ENCODE measurements at regions not wholly inside any gene's neighbourhood (a gene's known extent, or its start where the extent isn't known, plus 50 kb on each side); places are given as distances from the start of the nearest gene placed in this dataset.

DNA sequence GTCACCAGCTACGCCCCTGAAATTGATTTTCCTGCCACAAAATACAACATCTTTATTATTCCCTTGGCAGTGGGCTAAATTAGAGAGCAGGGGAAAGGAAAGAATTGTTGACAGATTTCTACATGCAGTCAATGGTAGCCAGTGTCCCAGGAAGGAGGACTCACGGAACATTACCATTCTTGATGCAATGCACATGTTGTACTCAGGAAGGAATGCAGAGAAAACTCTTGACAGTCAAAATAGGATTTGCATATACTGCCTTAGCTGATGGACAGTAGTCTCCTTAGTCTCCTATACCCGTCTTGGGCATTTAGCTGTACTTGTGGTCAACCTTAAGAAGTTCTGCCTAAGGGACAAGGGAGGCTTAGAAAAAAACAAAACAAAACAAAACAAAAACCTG is 158.0 kb upstream of the GYPA start:
- CTCF ChIA-PET: no interaction called here

GRCh38 chr4:144300616-144301015 is 160.1 kb upstream of the GYPA start:
- Histone ChIP-seq H3K4me3 (ENCODE audit: low read depth, low read length) (no peak overlapping the region), H3K27me3 (ENCODE audit: control insufficient read depth, insufficient read depth, low read length) (no peaks in the 10 kb centered on the region), H3K36me3 (ENCODE audit: control insufficient read depth, insufficient read depth, low read length) (no peaks in the 10 kb centered on the region)
- POLR2A ChIA-PET: no interaction called here
- CTCF ChIA-PET: no interaction called here
- TF ChIP-seq CTCF (IDR thresholded peaks at IDR 0.05; ENCODE audit: insufficient read depth, low read depth, low read length): no peak
- no peak for DNase-seq (ENCODE audit: low read depth)

More for the DNA sequence above, 158.0 kb upstream of the GYPA start:
- POLR2A ChIA-PET: no interaction called here
- H3K36me3 ChIP-seq (ENCODE audit: control insufficient read depth, insufficient read depth, low read length): no peaks in the 10 kb centered on the region
- no peak for DNase-seq (ENCODE audit: low read depth)
- no peak for TF ChIP-seq CTCF (IDR thresholded peaks at IDR 0.05; ENCODE audit: insufficient read depth, low read depth, low read length)
- no peak overlapping the region for H3K4me3 ChIP-seq (ENCODE audit: low read depth, low read length)
- no peaks in the 10 kb centered on the region for H3K27me3 ChIP-seq (ENCODE audit: control insufficient read depth, insufficient read depth, low read length)

DNA sequence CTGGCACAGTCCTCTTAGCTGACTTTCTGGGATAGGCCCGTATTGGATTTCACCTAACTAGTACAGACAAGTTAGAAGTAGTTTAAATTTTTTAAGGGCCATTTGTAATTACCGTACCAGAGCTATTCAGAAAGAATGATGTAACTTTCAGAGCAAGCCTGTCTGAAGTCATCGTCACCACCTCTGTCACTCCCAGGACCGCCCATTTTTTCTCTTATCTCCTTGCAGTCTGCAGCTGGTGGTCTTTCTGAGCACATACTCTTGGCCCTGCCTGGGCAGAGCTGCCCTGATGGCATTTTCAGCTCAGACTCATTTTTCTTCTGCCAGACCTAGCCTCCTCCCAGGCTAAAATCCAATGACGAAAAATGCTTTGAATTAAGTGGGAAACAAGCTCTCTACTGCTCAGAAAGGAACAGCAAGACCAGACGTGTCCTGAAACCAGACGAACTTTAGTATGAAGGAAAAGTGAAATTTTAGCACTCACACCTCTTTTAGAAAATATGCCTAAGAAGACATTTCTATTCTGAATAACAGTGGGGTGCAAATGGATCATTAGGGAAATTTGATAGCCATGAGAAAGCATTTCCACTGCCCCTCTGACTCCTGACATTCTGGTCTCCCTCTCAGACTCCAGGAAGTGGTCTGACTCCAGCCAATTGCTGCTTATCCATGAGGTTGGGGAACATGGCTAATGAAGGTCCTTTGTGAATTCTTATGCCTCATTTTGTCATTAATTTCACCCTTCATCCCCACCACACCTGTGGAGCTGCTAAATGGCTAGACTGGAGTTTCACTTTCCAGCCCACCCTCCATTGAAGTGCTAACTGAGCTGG is 162.4 kb upstream of the GYPA start:
- H3K36me3 ChIP-seq (ENCODE audit: control insufficient read depth, insufficient read depth, low read length): no peaks in the 10 kb centered on the region
- H3K4me3 ChIP-seq (ENCODE audit: low read depth, low read length): no peak overlapping the region
- TF ChIP-seq CTCF (IDR thresholded peaks at IDR 0.05; ENCODE audit: insufficient read depth, low read depth, low read length): no peak
- ChIA-PET CTCF (no interaction called here), POLR2A (no interaction called here)
- no peak for DNase-seq (ENCODE audit: low read depth)
- no peaks in the 10 kb centered on the region for H3K27me3 ChIP-seq (ENCODE audit: control insufficient read depth, insufficient read depth, low read length)

DNA sequence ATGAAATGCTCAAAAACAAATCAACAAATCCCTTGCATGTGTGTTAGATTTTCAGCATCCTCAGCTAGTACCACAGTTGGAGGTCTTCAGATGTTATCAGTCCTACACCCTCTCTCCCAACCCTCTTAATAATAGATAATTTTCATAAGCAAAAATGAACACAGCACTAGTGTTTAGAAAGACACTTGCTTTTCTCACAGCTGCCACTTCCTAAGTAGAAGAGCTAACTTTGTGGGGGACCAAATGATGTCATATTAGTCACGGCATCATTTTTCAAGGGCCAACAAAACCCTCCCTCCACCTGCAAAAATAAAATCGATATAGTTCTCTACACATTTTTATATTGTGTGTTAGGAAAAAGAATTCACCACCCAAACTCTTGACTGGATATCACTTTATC is 163.5 kb upstream of the GYPA start:
- no peak for TF ChIP-seq CTCF (IDR thresholded peaks at IDR 0.05; ENCODE audit: insufficient read depth, low read depth, low read length)
- DNase-seq (ENCODE audit: low read depth): no peak
- POLR2A ChIA-PET: no interaction called here
- H3K36me3 ChIP-seq (ENCODE audit: control insufficient read depth, insufficient read depth, low read length): no peaks in the 10 kb centered on the region
- CTCF ChIA-PET: no interaction called here
- H3K4me3 ChIP-seq (ENCODE audit: low read depth, low read length): no peak overlapping the region
- H3K27me3 ChIP-seq (ENCODE audit: control insufficient read depth, insufficient read depth, low read length): no peaks in the 10 kb centered on the region

- Histone ChIP-seq H3K4me3 (ENCODE audit: low read depth, low read length) (no peak overlapping the region), H3K27me3 (ENCODE audit: control insufficient read depth, insufficient read depth, low read length) (no peaks in the 10 kb centered on the region), H3K36me3 (ENCODE audit: control insufficient read depth, insufficient read depth, low read length) (no peaks in the 10 kb centered on the region)
- no peak for DNase-seq (ENCODE audit: low read depth)
- ChIA-PET CTCF (no interaction called here), POLR2A (no interaction called here)
- no peak for TF ChIP-seq CTCF (IDR thresholded peaks at IDR 0.05; ENCODE audit: insufficient read depth, low read depth, low read length)
These were observed 170.0 kb upstream of the GYPA start for GRCh38 chr4:144310535-144310934.
